ENCODE measurements at regions not wholly inside any gene's neighbourhood (a gene's known extent, or its start where the extent isn't known, plus 50 kb on each side); places are given as distances from the start of the nearest gene placed in this dataset.
A peak's percentile ranks its signal among the peaks of the same experiment; 100 is the strongest.

GRCh38 chrY:15650056-15650455, 1125.7 kb downstream of the NLGN4Y start:
- DNase-seq (ENCODE audit: low read depth), result no peak

- no peak for DNase-seq (ENCODE audit: low read depth)
These were observed 1164.2 kb downstream of the NLGN4Y start for GRCh38 chrY:15688531-15688930.

- DNase-seq (ENCODE audit: low read depth), result no peak
These were observed 1165.7 kb downstream of the NLGN4Y start for GRCh38 chrY:15689994-15690393.

- DNase-seq (ENCODE audit: low read depth), result no peak
These were observed 1177.8 kb downstream of the NLGN4Y start for GRCh38 chrY:15702131-15702530.

- no peak for DNase-seq (ENCODE audit: low read depth)
These were observed 1180.6 kb downstream of the NLGN4Y start for GRCh38 chrY:15704906-15705305.

GRCh38 chrY:15749533-15750433, 1225.5 kb downstream of the NLGN4Y start:
- peak; percentile 0 for DNase-seq (ENCODE audit: low read depth)

- DNase-seq (ENCODE audit: low read depth), result no peak
These were observed 1226.7 kb downstream of the NLGN4Y start for GRCh38 chrY:15751001-15751400.

- no peak for DNase-seq (ENCODE audit: low read depth)
These were observed 1231.9 kb downstream of the NLGN4Y start for GRCh38 chrY:15756266-15756665.

GRCh38 chrY:15773579-15773978, 1249.2 kb downstream of the NLGN4Y start:
- DNase-seq (ENCODE audit: low read depth), result no peak

- no peak for DNase-seq (ENCODE audit: low read depth)
These were observed 1251.6 kb downstream of the NLGN4Y start for GRCh38 chrY:15775880-15776279.

- DNase-seq (ENCODE audit: low read depth), result no peak
These were observed 1255.6 kb downstream of the NLGN4Y start for GRCh38 chrY:15779891-15780290.

- no peak for DNase-seq (ENCODE audit: low read depth)
These were observed 1275.7 kb downstream of the NLGN4Y start for GRCh38 chrY:15800021-15800420.

GRCh38 chrY:15805985-15806384, 1281.7 kb downstream of the NLGN4Y start:
- no peak for DNase-seq (ENCODE audit: low read depth)

- no peak for DNase-seq (ENCODE audit: low read depth)
These were observed 1289.9 kb downstream of the NLGN4Y start for GRCh38 chrY:15814241-15814640.
